Stimulated activated CD4-positive, alpha-beta T cell treated with anti-CD3 and anti-CD28 coated beads, Interleukin-15, amount 100 ng/mL, for 48 hours (primary cell): ENCODE measurements at regions not wholly inside any gene's neighbourhood (a gene's known extent, or its start where the extent isn't known, plus 50 kb on each side); places are given as distances from the start of the nearest gene placed in this dataset.
"Not testable (repeated sequence)": the region's sequence is repeated elsewhere in the genome, so short reads cannot be mapped to it uniquely, and the experiment has no call there.

Source experiments
- DNase-seq, 2 donors: peaks; one replicate each; pipeline ENCODE4 v3.0.0-alpha.2; 2020; ENCODE audit warnings: low read depth in 2 of 2

DNA sequence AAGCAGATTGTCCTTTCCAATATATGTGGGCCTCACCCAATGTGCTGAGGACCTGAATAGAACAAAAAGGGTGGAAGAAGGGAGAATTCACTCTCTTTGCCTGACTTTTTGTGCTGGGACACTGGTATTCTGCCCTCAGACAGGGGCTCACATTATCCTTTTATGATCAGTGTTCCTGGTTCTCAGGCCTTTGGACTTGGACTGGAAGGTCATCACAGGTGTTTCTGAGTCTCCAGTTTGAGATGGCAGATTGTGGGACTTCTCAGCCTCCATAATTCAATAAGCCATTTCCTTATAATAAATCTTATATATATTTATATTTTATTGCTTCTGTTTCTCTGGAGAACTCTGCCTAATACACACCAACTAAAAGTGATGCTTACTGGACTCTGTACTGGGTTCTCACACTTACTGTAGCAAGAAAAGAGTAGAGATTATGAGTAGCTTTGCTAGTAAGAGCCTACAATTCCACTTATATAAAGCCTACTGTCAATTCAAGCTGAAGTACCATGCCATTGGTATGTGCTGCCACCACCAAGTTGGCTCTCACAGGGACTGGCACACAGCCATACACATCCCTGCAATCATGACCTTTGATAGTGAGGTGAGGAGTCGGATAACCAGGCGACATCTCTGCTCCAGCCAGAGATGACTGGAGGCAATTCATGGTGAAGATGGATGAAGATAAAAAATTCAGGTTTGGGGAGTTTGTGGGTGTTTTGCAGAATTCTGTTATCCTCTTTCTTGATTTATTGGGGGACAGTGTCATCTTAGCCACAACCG, 130.7 kb upstream of the NR3C1 start:
- DNase-seq, result no peak

DNA sequence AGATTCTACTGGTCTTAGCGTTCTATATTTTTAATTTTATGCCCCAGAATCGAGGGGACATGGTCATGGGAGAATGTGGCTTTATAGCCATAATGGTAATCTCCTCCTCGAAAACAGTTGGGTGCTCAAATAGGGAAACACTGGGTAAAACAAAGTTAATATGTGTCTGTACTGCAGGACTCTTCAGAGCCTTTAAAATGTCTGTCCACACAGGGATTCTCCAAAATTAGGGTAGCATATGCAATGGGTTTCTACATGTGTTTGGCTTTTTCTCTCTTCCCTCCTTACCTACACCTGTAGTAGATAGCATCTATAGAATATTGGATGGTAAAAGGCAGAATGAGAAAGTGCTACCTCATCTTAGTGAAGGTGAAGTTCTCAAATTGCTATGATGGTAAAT, 130.0 kb upstream of the NR3C1 start:
- no peak for DNase-seq

- no peak for DNase-seq
Measured at GRCh38 chr5:143527808-143528207, 124.3 kb upstream of the NR3C1 start.

GRCh38 chr5:143525176-143525575, 121.7 kb upstream of the NR3C1 start:
- no peak for DNase-seq

- DNase-seq, result no peak
Measured at GRCh38 chr5:143524338-143524945, 121.0 kb upstream of the NR3C1 start.

DNA sequence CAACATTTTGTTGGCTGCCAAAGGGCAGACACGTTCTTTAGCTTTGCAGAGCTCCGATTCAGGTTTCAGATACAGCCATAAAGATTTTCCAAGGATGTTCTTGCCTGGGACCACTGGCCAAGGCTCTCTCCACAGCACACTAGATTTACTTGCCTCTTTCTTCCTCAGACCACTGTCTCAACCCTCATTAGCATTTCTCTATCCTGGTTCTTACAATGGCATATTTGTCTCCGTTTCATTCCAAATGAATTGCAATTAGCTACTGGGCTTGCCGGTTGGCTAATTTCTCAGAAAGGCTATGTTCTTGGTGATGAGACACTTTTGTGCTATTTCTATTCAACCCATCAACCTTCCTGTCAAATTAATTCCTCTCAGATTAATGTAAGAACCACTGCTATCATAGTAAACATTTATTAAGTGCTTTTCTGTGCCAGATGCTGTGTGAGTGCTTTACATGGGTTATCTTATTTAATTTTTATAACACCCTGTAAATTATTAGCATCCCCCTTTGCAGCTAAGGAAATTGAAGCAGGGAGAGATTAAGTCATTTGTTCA, 118.4 kb upstream of the NR3C1 start:
- no peak for DNase-seq

GRCh38 chr5:143521141-143521540, 117.7 kb upstream of the NR3C1 start:
- no peak for DNase-seq

- not testable (repeated sequence) for DNase-seq
Measured at GRCh38 chr5:143519215-143519614, 115.7 kb upstream of the NR3C1 start.

DNA sequence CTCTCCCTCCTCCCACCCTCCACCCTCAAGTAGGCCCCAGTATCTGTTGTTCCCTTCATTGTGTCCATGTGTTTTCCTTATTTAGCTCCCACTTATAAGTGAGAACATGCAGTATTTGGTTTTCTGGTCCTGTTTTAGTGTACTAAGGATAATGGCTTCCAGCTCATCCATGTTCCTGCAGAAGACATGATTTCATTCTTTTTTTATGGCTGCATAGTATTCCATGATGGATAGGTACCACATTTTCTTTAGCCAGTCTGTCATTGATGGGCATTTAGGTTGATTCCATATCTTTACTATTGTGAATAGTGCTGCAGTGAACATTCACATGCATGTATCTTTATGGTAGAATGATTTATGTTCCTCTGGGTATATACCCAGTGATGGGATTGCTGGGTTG, 114.3 kb upstream of the NR3C1 start:
- not testable (repeated sequence) for DNase-seq

DNA sequence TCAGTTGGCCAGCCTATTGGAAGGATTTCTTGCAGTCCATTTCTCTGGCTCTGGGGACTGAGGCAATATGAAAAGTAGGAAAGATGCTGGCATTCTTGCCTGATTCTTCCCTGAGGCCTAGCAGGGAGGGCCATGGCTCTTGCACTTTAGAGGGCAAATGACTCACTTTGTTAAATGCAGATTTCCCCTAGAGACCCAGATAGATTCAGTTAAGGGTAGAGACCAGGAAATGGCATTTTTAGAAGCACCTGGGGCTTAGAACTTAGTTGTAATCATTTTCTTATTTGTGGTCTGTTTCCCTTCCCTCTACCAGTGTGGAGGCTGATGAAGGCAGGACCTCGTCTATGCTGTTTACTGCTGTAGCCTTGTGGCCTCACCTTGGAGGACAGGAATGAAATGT, 112.8 kb upstream of the NR3C1 start:
- no peak for DNase-seq

DNA sequence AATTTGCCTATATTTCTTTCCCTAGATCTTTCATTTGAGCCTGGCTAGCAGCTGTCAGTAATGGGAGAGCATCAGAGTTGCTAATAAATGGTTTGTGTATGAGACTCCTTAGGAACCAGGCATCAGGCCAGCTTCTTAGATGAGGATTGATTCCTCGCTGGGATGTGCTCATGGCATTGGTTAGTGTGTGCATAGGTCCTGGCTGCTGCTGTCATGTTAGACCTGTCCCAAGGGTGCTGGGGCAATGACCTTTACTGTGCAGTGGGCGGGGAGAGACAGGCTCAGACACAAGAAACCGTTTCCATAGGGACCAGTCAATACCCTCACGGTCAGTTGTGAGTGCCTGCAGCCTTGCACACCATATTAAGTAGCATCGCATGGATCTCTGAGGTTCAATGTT, 112.3 kb upstream of the NR3C1 start:
- DNase-seq, result no peak

DNA sequence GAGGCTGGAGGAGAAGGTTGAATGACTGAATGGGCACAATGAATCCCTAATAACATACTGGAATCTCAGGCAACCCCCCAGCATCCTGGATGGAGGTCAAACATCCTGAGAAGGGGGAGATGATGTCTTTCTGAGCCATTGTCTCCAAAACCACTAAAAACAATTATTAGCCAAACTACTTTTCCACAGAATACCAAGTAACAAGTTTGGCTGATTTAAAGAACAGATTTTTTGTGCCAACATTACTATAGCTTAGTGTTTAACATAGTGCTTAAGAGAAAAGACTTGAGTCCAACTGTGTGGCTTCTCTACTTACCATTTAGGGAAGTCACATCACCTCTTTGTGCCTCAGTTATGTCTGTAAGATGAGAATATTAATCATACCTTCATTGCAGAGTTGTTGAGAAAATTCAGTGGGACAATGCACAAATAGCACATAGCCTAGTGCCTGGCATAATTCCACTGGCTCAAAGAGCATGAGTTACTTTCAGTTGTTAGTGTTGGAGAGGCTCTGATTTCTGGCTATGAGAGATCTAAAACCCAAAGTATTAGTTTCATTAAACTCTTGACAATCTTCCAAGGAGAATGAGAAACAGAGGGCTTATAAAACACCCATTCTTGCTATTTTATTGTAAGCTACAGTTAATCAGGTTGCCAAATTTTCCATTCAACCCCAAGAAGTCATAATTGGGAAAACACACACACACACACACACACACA, 111.3 kb upstream of the NR3C1 start:
- DNase-seq, result no peak

- no peak for DNase-seq
Measured at GRCh38 chr5:143513720-143514119, 110.2 kb upstream of the NR3C1 start.

DNA sequence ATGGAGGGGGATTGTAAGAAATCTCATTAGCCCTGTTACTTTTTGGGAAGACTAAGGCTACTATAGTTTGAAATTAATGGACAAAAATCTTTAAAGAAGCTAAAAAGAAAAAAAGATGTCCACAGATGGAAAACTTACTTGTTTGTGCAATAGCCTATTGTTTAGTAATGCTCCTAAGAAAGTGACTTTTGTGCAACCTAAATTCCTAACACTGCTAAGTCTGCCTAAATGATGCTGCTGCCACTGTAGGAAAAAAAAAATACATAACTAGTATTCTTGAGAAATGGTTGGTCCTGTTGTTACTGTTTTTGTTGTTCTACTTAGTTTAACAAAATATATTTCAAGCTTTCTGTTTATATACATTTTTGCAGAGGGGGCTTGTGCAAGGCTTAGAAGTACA, 108.2 kb upstream of the NR3C1 start:
- DNase-seq, result no peak

- no peak for DNase-seq
Measured at GRCh38 chr5:143509758-143510221, 106.3 kb upstream of the NR3C1 start.

DNA sequence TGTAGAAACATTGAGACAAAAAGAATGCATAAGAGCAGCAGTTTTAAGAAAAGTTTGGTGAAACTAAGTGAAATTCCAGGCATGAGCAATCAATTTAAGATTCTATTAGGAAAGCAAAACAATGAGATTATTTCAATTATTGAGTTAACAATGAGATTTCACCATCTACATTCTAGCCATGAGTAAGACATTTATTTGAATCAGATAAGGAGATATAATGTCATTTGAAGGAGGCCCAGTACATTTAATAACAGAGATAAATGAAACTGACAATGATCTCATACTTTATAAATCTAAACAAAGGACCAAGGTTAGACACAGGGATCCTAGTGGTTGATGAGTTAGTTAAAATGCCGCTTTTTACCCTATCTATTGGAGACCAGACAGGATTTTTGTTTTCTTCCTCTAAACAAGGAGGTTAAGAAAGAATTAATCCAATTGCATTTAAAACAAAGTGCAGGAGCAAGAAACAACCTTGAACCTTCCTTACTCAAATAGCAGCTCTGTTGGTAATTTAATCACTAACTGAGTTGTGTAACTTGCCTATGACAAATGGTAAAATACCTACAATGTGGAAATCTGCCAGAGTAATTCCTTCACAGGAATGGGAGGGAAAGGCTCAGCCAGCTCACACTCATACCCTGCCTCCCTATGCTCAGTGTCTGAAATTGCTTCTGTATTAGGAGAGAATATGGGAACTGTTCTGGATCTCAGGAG, 103.5 kb upstream of the NR3C1 start:
- DNase-seq, result no peak

DNA sequence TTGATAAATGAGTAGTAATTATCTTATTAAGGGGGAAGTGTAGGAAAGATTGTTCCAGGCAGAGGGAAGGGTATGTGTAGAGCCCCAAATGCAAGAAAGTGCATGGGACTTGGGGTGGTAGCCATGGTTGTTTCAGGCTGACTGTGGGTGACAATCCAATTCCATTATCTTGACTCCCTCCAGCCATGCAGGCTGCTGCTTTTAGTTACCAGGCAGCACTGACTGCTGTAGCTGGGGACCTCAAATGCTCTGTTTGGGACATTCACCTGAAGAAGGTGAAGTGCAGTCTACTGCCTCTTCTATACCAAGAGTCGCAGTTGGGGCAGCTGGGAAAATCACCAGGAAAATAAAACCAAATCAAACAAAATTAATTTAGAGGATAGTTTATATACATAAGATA, 102.4 kb upstream of the NR3C1 start:
- no peak for DNase-seq

DNA sequence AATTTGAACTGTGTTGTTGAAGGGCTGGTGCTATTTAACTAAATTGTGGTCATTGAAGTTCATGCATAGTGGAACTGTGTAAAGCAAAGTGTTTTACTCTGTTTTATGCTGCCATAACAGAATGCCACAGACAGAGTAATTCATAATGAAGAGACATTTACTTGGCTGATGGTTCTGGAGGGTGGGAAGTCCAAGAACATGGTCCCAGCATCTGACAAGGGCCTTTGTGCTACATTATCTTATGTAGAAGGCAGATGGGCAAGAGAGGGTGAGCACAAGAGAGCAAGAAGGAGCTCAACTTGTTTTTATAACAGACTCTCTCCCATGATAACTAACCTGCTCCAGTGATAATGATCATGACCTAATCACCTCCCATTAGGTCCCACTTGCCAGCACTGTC, 101.9 kb upstream of the NR3C1 start:
- no peak for DNase-seq

DNA sequence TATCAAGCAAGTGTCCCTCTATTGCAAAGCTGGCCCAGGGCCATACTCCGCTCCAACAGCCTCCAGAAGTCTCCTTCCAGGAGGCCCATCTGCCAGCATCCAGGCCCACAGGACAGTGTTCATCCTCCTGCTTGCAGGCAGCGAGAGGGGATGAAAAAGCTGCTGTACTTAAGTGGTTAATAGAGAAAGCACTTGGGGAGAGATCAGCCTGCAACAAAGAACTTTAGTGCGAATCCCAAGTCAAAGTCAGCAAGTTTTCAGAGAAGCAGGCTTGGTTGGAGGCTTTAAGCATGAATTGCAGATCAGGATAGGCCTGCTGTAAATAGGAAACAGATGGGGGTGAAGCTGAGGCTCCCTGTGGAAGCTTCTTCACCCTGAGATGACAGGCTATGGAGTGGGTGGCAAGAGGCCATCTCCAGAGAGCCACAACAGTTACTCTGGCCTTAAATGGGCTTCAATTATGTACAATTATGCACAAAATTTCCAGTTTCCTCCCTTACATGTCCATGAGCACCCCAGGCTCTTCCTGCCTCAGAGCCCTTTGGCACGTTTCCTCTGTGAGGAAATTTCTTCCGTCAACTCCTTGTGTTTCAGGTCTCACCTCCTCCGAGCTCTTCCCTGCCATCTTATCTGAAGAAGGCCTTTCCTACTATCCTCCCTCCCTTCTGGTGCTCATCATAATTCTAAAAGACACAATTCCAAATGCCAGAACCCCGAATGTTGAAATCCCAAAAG, 98.0 kb upstream of the NR3C1 start:
- no peak for DNase-seq

- no peak for DNase-seq
Measured at GRCh38 chr5:143499480-143500114, 96.1 kb upstream of the NR3C1 start.

DNA sequence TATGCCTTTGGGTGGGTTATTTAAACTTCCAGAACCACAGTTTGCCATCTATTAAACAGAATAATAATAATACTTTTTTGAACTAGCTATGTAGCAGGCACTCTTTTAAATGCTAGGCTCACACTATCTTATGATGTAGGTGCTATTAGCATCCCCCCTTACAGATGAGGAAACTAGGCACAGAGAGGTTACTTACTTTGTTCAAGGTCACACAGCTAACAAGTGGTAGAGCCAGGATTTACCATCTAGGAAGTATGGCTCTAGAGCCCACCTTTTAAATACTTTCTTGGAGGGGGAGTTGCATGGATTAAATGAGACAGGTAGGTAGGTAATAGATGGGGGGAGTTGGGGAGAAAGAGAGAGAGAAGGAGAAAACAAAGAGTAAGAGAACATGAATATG, 95.3 kb upstream of the NR3C1 start:
- DNase-seq, result no peak
